ENCODE measurements at regions not wholly inside any gene's neighbourhood (a gene's known extent, or its start where the extent isn't known, plus 50 kb on each side); places are given as distances from the start of the nearest gene placed in this dataset.

- TF ChIP-seq CTCF (conservative IDR thresholded peaks at IDR 0.05; ENCODE audit: low read depth, low read length) (no peak), EZH2 (IDR thresholded peaks at IDR 0.05; ENCODE audit: low read length, unreplicated experiment) (no peak)
These were observed 1260.0 kb upstream of the TMEM132C start for GRCh38 chr12:127006972-127007371.

Measured in PC-3 (cell line).